AG20443 (cell line): ENCODE measurements at regions not wholly inside any gene's neighbourhood (a gene's known extent, or its start where the extent isn't known, plus 50 kb on each side); places are given as distances from the start of the nearest gene placed in this dataset.

Experiments used
- DNase-seq: peaks from one replicate; pipeline ENCODE4 v3.0.0; 2012; ENCODE audit warnings: low spot score, mixed read lengths

DNA sequence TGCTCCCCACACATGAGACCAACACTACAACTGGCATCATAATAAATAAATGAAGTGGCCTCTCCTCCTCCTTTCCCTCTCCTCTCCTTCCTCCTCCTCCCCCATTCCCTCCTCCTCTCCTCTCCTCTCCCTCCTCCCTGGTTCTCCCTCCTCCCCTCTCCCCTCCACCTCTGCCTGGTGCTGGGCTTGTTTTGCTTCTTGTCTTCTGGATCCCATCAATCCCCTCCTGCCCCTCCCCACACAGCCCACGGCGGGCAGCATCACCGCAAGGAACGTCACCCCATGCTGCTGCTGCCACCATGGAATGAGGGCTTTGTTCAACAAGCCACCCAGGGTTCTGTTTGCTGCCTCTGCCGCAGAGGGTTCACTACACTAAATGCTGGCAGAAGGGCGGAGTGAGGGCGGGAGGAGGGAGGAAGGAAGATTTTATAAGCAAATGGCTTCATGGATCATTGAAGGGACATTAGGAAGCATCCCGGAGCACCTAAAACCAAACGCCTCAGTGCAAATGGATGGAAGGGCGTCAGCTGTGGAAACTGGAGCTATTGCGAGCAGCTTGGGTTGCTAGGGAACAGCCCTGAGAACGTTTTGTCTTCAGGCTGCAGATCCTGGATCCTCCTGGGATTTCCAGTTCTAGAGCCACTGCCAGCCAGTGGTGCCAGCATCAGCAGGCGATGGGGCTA is 379.7 kb upstream of the ZMIZ1 start:
- DNase-seq: peak; percentile 56

DNA sequence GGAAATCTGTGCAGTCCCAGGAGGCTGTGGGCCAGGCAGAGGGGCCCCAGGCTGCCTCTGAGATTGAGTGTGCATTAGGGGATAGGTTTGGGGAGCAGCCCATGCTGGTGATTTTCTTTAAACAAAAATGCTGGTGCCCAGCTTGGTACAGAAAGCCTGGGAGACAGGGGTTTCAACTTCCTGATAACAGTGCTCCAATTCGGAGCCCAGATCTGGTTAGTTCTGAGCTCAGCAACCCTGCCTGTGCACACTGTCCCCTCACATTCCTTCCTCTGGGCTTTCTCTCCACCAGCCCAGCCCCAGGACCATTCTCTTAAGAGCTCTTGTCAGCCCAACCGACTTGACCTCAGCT is 379.2 kb upstream of the ZMIZ1 start:
- DNase-seq: no peak

DNA sequence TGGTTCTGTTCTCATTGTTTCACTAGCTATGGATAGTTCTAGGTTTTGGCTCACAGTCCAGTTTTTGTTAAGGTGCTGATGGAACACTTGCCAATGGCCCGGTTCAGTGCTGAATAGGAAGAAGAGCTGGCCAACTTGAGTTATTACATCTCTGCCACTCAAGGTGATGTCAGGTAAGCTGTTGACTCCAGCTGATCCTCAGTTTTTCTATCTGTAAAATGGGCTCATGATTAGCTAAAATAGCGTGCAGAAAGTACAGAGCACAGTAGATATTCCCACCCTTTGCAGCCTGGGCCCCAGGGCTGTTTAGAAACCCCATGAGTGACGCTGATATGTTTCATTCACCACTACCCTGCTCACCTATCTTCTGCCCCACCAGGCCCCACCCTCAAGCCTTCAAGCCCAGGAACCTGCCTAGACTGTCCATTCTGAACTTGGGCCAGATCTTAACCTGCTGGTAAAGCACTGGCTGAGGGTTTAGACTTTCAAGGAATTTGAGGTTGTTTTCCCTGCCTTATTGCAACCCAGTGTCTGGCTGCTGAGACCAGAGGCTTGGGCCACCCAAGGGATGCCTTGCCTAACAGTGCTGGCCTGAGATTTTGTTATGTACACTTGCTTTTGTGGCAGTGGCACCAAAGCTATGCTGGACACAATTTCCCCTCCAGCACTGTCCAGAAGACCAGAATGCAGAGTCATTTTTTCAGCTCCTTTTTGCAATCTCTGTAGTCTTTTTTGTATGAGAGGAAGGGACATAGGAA is 378.2 kb upstream of the ZMIZ1 start:
- no peak for DNase-seq

DNA sequence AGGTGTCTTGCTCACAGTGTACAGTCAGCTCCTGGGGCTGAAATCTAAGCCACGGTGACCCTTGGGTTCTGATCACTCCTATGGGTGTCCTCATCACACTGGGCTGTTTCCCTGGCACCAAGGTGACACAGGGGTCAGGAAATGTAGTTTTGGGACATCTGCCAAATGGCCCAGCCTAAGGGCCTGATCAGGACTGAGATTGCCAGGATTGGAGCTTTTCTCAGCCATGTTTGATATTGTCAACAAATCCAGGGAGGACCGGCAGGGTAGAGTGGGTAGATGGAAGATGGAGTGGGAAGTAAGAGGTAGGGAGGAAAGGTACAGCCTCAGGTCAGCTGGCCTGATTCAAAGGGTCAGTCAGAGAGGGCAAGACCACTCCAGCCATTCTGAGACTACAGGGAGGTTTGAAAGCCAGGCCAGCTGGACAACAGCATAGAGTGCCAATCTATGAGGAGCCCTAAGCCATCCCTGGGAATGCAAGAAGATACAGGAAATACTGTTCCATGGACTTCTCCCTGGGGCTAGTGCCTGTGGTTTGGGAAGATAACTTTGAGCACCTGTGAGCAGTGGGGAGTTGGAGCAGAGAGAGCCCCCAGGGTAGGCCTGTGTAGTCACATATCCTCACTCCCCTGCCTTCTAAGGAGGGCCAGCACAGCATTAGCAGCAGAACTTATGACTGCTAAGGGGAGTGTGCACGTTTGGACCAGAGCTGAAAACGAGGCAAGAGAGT is 377.3 kb upstream of the ZMIZ1 start:
- no peak for DNase-seq

DNA sequence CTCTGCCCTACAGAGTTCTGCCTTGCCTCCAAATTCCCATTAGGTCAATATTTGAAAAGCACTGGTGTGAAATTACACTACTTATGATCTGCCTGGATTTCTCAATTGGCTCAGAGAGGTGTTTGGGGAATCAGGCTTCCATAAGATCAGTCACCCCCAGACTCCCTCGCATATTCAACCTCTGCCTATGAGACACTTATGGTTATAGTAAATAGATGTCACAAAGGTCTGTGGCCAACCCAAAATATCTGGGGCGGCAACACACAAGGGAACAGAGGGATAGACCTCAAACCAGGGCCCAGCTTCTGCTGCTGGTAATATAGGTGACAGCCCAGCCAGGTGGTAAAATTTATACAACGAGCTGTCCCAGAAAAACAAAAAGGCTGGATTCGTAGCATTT is 376.7 kb upstream of the ZMIZ1 start:
- DNase-seq: no peak

DNA sequence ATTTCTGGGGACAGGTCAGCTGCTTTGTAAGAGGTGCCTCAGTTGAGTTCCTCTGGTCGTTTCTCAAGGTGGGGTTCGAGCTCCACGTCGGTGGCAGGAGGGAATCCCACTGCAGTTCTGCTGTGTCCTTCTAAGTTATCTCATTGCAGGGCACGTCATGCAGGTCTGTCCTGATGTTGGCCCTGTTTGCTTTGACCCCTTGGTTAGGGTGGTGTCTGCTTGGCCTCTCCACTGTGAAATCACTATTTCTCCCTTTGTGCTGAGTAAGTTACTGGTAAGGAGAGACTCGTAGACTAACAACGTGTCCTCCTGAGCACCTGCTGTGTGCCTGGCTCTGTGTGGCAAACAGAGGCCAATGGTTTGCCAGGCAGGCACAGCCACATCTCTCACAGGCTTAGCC is 372.9 kb upstream of the ZMIZ1 start:
- no peak for DNase-seq

DNA sequence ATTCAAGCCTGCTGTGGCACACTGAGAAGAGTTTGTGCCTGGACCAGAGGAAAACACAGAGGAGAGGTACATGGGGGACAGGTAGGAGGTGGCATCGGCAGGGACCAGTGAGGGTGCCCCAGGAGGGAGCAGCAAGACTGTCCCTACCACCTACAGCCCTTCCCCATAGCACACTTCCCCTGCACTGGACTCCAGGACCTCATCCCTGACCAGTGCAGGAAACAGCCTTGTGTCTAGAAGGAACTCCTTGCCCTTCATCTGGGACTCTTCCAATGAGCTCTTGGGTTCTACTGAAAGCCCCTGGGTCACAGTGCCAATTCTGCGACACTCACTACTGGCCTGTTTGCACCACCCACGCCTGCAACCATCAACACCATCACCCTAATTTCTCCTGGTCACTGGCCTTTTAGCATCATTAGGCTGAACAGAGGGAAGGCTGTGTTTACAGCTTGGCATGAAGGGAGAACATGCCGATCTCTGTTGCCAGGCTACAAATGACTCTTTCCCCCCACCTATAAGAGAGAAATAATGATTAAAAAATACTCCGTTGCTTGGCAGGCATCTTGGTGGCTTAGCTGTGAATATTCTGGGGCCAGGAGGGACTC is 371.9 kb upstream of the ZMIZ1 start:
- no peak for DNase-seq

DNA sequence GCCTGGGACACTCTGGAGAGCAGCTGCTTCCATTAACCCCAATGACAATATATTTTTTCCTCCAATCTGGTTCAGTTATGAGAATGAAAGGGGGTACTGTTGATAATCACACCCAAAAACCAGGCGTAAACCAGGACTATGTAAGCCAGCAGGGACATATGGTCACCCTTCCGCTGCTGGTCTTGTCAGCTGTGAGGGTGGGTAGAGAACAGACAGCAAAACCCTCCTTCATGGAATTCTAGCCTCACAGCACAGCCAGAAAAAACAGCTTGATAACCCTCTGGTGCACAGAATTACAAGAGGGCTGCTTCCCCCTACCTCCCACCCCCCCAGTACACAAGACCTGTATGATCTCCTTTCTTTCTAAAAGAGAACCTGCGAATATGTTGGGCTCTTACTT is 368.8 kb upstream of the ZMIZ1 start:
- DNase-seq: no peak

DNA sequence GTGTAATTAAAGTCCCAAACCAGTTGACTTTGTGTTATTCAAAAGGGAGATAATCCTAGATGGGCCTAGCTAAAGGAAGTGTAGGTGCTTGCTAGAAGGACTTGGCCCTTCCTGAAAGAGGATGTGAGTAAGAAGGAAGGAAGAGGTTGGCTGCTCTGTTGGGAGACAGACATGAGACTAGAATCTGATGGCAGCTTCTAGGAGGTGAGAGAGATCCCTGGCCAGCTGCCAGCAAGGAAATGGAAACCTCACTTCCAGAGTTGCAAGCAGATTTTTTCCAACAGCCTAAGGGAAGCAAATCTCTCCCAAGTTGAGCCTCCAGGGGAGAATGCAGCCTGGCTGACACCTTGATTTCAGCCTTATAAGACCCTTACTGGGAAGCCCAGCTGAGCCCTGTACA is 368.4 kb upstream of the ZMIZ1 start:
- no peak for DNase-seq

DNA sequence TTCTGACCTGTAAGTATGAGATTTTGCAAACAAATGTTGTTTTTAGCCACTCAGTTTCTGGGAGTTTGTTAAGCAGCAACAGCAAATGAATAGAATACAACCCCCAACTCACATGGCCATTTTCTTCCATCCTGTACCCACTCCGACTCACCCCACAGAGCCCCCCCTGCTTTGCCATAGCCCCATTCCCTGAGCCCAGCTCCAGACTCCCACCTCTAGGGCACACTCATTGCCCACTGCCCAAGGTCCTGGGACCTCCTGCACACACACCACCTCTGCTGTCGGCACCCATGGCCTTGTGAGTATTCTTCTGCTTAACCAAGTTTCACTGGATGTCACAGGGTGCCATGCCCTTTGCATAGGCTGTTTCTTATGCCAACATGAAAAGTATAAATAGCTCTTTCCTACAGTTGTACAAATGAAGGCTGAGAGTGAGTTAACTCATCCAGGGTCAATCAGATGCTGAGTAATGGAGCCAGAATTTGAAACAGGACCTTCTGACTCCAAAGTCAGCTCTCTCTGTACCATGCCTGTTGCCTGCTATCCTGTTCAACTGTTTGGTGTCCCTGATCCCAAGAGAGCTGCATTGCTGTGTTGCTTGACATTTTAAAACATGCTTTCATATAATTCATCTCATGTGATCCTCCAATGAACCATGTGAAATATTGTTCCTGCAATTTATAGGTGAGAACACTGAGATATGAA is 367.8 kb upstream of the ZMIZ1 start:
- no peak for DNase-seq

DNA sequence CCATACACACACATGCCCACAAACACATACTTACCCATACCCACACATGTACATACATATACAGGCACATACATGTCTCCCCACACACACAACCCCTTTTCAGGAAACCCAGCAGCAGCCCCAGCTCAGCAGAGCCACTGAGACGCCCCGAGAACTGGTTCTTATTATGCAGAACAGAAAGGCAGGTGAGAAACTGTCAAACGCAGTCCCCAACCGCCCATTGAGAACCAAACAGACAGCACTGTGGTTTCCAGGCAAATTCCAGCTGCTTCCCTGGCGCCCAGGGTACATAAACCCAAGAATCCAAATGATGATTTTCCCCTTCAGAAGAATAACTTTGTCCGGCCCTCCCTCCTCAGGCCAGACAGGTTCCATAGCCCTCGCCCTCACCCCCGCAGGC is 366.6 kb upstream of the ZMIZ1 start:
- DNase-seq: no peak

DNA sequence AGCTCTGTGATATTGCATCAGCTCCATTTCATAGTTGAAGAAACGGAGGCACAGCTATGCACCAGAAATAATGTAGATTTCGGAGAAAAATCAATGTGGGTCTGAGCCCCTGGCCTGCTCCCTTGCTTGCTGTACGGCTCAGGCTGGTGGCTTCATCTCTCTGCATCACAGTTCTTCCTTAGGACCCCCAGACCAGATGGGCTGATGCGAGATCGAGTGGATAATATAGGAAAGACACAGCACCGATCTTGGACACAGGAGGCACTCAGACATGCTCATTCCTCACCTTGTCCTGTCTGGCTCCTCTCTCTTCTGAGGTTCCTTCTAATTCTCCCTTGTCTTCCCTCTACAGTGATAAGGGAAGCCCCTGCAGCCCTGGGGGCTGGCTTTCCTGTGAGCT is 365.9 kb upstream of the ZMIZ1 start:
- DNase-seq: no peak

DNA sequence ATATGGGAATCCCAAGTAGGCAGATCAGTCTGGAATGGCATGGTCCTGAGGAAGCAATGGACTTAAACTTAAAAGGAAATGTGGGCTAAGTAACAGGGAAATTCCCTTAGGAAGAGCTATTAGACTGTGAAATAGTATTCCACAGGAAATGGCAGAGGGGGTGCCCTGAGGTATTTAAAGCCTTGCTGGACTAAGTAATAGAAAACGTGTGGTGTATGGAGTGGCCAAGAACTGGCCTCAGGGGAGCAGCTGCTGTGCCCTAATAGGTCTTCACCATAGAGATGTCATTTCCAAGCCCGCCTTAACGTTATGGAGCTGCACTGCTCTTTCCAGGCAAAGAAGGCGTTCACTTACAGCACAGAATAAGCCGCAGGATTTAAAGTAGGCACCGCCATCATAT is 365.2 kb upstream of the ZMIZ1 start:
- no peak for DNase-seq

DNA sequence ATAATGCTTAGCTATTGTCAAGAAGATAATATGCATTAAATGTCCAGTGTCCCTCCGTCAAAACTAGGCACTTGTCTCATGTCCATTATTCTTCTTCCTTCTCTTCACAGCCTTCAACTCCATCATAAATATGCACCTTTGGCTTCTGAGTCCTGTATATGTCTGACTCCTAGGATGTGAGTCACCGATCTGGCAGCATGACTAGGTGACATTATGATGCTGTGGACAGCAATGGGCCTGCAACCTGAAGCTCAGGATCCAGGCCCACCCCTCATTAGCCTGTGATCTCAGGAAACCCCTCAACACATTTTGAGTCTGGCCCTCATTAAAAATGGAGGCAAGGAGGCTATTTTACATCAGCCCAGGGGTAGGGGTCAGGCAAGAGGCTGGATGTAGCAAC is 362.5 kb upstream of the ZMIZ1 start:
- no peak for DNase-seq

DNA sequence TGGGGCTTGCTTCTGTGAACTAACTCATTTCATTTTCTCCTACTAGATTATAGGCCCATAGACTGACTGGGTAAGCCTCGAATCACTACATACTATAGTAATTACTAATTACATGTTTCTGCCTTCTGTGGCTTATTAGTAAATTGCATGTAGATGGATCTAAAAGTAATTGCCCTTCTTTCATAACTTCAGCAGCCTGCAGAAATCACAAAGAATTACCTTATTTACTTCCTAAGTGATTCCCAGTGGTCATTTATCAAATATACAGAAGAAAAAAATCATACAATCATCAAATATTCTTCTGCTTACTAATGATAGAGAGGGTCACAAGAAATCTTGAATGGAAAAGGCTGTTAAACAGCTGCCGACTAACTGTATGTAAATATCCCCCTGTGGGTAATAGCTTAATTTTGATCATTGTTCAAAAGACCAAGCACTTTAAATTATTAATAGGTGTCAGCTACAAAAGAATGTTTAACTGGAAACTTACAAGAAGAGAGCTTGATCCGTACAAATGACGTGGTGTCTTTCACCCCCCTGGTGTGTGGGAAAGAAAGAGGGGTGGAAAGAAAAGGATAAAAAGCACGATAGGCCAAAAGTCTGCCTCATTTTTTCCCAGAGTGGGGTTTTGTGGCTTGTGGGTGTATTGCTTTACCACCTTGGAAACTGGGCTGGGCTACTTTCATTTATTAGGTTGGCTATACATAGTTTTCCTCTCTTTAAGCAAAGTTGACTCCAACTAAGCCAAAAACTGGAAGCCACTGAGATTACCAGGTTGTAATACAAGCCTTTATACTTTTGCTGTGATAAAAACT is 361.8 kb upstream of the ZMIZ1 start:
- DNase-seq: no peak

DNA sequence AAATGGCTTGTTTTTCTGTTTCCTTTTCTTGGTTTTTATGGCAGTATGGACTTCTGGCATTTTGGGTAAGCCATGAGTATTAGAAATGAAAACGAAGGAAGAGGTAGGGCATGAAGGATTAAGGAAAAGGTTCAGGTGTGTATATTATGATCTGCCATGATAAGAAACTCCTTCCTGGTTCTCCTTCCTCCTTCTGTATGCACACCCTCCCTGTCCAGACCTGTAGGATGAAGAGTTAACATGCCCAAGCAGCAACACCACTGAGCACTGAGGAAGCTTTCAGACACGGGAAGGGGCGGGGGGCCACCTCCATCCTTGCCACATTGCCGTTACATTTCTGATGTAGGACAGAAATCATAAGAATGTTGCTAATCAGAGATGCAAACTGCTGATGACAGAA is 361.0 kb upstream of the ZMIZ1 start:
- DNase-seq: no peak

DNA sequence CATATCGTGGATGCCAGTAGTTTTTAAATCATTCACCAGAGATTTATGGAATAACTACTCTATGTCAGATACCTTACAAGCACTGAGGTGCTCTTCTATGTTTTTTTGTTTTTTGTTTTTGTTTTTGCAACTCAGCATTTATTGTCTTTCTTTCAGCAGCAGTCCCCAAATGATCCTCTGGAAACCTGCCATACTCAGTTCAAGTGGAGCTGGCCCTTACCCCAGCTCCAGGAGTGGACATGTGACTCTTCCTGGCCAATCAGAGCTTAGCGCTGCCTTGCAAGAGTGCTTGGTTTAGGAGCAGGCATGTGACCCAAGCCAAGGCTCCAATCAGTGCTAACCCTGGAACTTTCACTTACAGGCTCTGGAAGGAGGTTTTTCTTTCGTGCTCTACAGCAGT is 356.6 kb upstream of the ZMIZ1 start:
- DNase-seq: no peak

DNA sequence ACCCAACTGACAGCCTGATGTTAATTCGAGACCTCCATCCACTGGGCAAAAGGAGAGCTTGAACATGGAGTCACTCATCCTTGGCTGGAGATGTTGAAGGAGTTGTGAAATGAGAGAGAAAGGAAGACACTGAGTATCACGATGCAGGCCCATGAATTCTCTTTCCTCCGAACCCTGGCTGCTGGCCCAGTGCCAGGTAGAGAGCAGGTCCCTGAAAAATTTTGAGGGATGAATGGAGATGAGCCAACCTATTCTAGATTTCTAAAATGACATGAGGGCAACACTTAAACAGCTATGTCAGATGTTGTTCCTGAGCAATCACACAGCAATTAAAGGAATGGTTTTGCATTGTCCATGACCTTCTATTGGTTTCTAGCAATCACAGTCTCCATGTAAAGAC is 355.1 kb upstream of the ZMIZ1 start:
- no peak for DNase-seq

DNA sequence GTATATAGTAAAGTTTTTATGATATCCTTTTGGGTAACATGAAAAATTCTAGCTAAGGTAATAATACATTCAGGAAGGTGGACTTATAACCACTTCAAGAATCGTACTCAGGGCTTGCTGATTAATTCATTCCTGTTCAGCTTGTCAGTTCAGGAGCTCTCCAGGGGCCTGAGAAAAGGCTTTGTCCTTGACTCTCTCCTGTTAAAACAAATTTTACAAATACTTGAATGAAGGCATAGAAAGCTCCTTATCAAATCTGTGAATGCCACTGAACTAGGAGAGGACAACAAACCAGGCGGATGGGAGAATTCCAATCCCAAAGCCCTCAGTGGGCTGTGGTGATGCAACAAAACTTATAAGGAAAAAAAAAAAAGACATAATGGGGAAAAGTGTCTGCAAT is 354.5 kb upstream of the ZMIZ1 start:
- no peak for DNase-seq

DNA sequence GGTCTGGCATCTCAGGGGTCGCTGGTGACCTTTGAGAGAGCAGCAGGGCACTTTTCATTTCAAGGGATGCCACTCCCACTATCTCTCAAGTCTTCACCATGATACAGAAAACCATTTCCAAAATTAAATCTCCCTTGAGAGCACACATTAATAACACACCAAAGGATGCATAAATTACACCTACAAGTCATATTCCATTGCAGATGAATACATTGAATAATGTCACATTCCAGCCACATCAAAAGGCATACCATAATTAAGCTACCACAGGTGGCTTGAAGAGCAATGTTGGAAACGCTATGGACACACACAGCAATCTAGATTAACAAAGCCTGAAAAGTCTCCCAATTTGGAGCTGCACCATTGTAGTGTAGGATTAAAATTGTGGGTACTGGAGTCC is 353.3 kb upstream of the ZMIZ1 start:
- no peak for DNase-seq

DNA sequence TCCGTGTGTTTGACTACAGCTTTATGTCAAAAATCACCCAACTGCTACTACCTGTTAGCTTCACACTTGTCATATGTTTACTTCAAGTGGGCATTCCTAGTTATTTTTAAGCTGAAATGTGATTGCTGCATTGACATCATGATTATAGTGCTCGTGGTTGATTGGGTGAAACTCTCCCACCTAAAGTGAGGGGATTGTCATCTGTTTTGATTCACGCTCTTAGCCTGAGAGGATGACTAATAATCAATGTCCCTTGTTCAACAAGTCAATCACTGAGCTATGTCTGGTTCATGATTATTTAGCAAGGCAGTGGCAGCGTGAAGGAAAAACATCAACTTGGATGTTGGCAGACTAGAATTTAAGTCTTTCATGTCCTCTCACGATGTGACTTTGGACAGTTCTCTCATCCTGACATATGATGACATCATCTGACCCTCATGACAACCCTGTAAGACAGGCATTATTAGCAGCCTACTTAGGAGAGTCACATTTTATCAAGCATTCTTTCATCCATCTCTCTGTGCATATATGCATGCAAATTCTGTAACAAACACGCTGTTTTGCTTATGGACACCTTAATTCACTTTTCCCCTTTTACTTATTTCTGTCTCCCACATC is 352.6 kb upstream of the ZMIZ1 start:
- DNase-seq: no peak
